ENCODE measurements at regions not wholly inside any gene's neighbourhood (a gene's known extent, or its start where the extent isn't known, plus 50 kb on each side); places are given as distances from the start of the nearest gene placed in this dataset.

DNA sequence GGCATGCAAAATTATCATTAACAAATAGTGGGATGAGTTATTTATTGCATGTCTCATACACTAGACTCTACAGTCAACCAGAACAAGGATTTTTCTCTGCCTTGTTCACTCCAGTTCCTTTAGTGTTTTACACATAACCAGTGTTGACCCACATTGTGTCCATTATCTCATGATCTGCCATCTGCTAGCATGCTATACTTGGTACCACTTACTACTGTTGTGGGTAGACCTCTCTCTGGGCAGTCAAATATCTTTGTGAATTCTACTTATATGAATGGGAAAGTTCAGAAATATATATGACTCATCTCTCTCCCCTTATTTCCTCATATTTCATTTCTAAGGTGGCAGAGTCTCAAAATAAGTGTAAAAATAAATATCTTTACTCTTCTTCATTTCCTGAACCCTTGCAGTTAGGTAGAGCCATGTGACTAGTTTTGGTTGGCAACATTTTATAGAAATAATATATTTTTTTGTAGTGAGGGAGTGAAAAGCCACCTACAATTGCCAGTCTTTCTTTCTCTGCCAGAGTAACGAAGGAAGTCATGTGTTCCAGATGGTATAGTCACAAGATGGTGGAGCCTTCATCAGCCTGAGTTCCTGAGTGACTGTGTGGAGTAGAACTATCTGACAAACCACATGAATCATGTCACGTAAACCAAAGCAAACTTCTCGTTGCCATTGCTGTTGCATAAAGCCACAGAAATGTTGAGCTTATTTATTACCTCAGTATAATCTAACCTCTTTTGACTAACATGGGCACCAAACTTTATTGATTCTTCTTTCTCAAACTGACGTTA, 704.0 kb downstream of the RNF144A start:
- TF ChIP-seq POLR2AphosphoS5 (IDR thresholded peaks at IDR 0.05; ENCODE audit: low read depth, low read length) (no peak), POLR2A (IDR thresholded peaks at IDR 0.05; ENCODE audit: low read depth, low read length) (no peak), TAF1 (IDR thresholded peaks at IDR 0.05; ENCODE audit: low read depth, low read length) (no peak), SPI1 (IDR thresholded peaks at IDR 0.05; ENCODE audit: low read depth, low read length) (no peak), PAX5 (IDR thresholded peaks at IDR 0.05; ENCODE audit: insufficient read depth, low read length, severe bottlenecking) (no peak), POU2F2 (IDR thresholded peaks at IDR 0.05; ENCODE audit: low read depth, low read length) (no peak)

All from GM12891 (cell line).